ENCODE measurements at regions not wholly inside any gene's neighbourhood (a gene's known extent, or its start where the extent isn't known, plus 50 kb on each side); places are given as distances from the start of the nearest gene placed in this dataset.
"Not testable (repeated sequence)": the region's sequence is repeated elsewhere in the genome, so short reads cannot be mapped to it uniquely, and the experiment has no call there.

DNA sequence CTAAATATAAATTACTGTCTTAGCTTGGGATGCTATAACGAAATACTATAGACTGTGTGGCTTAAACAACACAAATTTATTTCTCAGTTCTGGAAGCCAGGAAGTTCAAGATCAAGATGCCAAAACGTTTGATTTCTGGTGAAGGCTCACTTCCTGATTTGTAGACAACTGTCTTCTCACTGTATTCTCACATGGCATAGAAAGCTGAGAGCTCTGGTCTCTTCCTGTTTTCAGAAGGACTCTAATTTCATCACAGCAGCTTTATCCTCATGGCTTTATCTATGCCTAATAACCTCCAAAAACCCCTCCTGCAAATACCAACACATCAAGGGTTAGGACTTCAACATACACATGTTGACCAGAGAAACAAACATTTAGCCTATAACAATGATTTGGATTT lies 1795.5 kb downstream of the MRPL39 start:
- Histone ChIP-seq H2AFZ (ENCODE audit: insufficient read depth, low read length, poor library complexity) (no peak overlapping the region), H3K4me2 (ENCODE audit: low read length) (no peak overlapping the region), H3K9me3 (ENCODE audit: insufficient read depth, low read depth, low read length) (no peaks in the 10 kb centered on the region), H3K27me3 (ENCODE audit: insufficient read depth, low read length) (no peaks in the 10 kb centered on the region), H3K9ac (ENCODE audit: low read length) (no peak overlapping the region), H2AK5ac (ENCODE audit: low read length) (no peak overlapping the region), H3K14ac (ENCODE audit: low read length) (no peak overlapping the region), H2BK120ac (ENCODE audit: insufficient read depth, low read length, poor library complexity) (no peak overlapping the region), H3K79me2 (ENCODE audit: control insufficient read depth, insufficient read depth, low read length, poor library complexity) (no peaks in the 10 kb centered on the region), H3K4me1 (ENCODE audit: control insufficient read depth in 1 of 2, insufficient read depth in 2 of 2, low read length in 2 of 2) (no peaks in the 10 kb centered on the region), H4K12ac (ENCODE audit: low read depth, low read length) (no peak overlapping the region), H2BK5ac (ENCODE audit: low read depth, low read length, poor library complexity) (no peak overlapping the region), H3K23ac (ENCODE audit: low read length) (no peak overlapping the region), H3K4me3 (ENCODE audit: low read depth, low read length) (no peak overlapping the region), H2BK12ac (ENCODE audit: low read length) (no peak overlapping the region), H3K79me1 (ENCODE audit: low read length) (no peaks in the 10 kb centered on the region), H4K8ac (ENCODE audit: low read depth, low read length) (no peak overlapping the region), H3K18ac (ENCODE audit: low read length) (no peak overlapping the region), H3K27ac (ENCODE audit: low read depth, low read length) (no peak overlapping the region), H4K91ac (ENCODE audit: low read depth, low read length) (no peak overlapping the region), H3K36me3 (ENCODE audit: control insufficient read depth in 1 of 2, insufficient read depth in 2 of 2, low read length in 2 of 2) (no peaks in the 10 kb centered on the region), H3K4ac (ENCODE audit: low read depth, low read length) (no peak overlapping the region)
- WGBS (ENCODE audit: extremely low coverage, insufficient coverage, insufficient read length), result no CpG with 5 or more reads among the region's 2 CpGs
- no peak for DNase-seq

DNA sequence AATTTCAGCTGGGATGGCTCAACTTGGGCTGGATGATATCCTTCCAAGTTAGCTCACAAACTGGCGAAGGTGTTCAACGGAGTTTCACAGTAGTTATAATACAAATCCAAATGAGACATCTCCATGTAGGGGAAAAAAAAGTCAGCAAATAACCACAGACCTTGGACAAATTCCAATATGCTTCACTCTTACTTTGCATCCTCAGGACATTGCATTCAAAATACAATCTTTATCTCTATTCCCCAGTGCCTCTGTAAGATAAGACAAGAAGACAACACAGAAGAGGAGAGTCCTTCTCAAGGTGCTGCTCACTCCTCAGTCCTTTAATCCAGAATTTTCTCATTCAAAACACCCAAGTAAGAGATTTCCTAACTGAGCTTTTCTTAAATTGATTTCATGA lies 1797.7 kb downstream of the MRPL39 start:
- no peak overlapping the region for H2BK5ac ChIP-seq (ENCODE audit: low read depth, low read length, poor library complexity)
- H2BK12ac ChIP-seq (ENCODE audit: low read length), result no peak overlapping the region
- no peak overlapping the region for H3K14ac ChIP-seq (ENCODE audit: low read length)
- no peak overlapping the region for H2AK5ac ChIP-seq (ENCODE audit: low read length)
- no peaks in the 10 kb centered on the region for H3K79me1 ChIP-seq (ENCODE audit: low read length)
- no peak overlapping the region for H2BK120ac ChIP-seq (ENCODE audit: insufficient read depth, low read length, poor library complexity)
- no peak overlapping the region for H4K8ac ChIP-seq (ENCODE audit: low read depth, low read length)
- no peak overlapping the region for H3K4me2 ChIP-seq (ENCODE audit: low read length)
- H3K79me2 ChIP-seq (ENCODE audit: control insufficient read depth, insufficient read depth, low read length, poor library complexity), result no peaks in the 10 kb centered on the region
- H3K27me3 ChIP-seq (ENCODE audit: insufficient read depth, low read length), result no peaks in the 10 kb centered on the region
- H3K27ac ChIP-seq (ENCODE audit: low read depth, low read length), result no peak overlapping the region
- H2AFZ ChIP-seq (ENCODE audit: insufficient read depth, low read length, poor library complexity), result no peak overlapping the region
- WGBS (ENCODE audit: extremely low coverage, insufficient coverage, insufficient read length), result no CpG with 5 or more reads among the region's 2 CpGs
- H3K36me3 ChIP-seq (ENCODE audit: control insufficient read depth in 1 of 2, insufficient read depth in 2 of 2, low read length in 2 of 2), result no peaks in the 10 kb centered on the region
- H3K4me3 ChIP-seq (ENCODE audit: low read depth, low read length), result no peak overlapping the region
- H3K23ac ChIP-seq (ENCODE audit: low read length), result no peak overlapping the region
- no peak overlapping the region for H3K9ac ChIP-seq (ENCODE audit: low read length)
- no peak for DNase-seq
- H3K9me3 ChIP-seq (ENCODE audit: insufficient read depth, low read depth, low read length), result no peaks in the 10 kb centered on the region
- no peak overlapping the region for H4K91ac ChIP-seq (ENCODE audit: low read depth, low read length)
- no peaks in the 10 kb centered on the region for H3K4me1 ChIP-seq (ENCODE audit: control insufficient read depth in 1 of 2, insufficient read depth in 2 of 2, low read length in 2 of 2)
- H4K12ac ChIP-seq (ENCODE audit: low read depth, low read length), result no peak overlapping the region
- H3K18ac ChIP-seq (ENCODE audit: low read length), result no peak overlapping the region
- H3K4ac ChIP-seq (ENCODE audit: low read depth, low read length), result no peak overlapping the region

GRCh38 chr21:23806966-23807548 lies 1800.2 kb downstream of the MRPL39 start:
- no CpG with 5 or more reads among the region's 39 CpGs for WGBS (ENCODE audit: extremely low coverage, insufficient coverage, insufficient read length)
- H3K36me3 ChIP-seq (ENCODE audit: control insufficient read depth in 1 of 2, insufficient read depth in 2 of 2, low read length in 2 of 2); H2BK5ac ChIP-seq (ENCODE audit: low read depth, low read length, poor library complexity); H3K23ac ChIP-seq (ENCODE audit: low read length); H3K9me3 ChIP-seq (ENCODE audit: insufficient read depth, low read depth, low read length); H2BK12ac ChIP-seq (ENCODE audit: low read length); H3K27me3 ChIP-seq (ENCODE audit: insufficient read depth, low read length); H2AFZ ChIP-seq (ENCODE audit: insufficient read depth, low read length, poor library complexity); DNase-seq; H4K8ac ChIP-seq (ENCODE audit: low read depth, low read length); H3K79me1 ChIP-seq (ENCODE audit: low read length); H3K4me2 ChIP-seq (ENCODE audit: low read length); H4K91ac ChIP-seq (ENCODE audit: low read depth, low read length); H3K4ac ChIP-seq (ENCODE audit: low read depth, low read length); H3K4me1 ChIP-seq (ENCODE audit: control insufficient read depth in 1 of 2, insufficient read depth in 2 of 2, low read length in 2 of 2); H3K14ac ChIP-seq (ENCODE audit: low read length); H2AK5ac ChIP-seq (ENCODE audit: low read length); H3K9ac ChIP-seq (ENCODE audit: low read length); H3K4me3 ChIP-seq (ENCODE audit: low read depth, low read length); H3K27ac ChIP-seq (ENCODE audit: low read depth, low read length); H3K18ac ChIP-seq (ENCODE audit: low read length); H3K79me2 ChIP-seq (ENCODE audit: control insufficient read depth, insufficient read depth, low read length, poor library complexity); H4K12ac ChIP-seq (ENCODE audit: low read depth, low read length); H2BK120ac ChIP-seq (ENCODE audit: insufficient read depth, low read length, poor library complexity): not testable (repeated sequence)

DNA sequence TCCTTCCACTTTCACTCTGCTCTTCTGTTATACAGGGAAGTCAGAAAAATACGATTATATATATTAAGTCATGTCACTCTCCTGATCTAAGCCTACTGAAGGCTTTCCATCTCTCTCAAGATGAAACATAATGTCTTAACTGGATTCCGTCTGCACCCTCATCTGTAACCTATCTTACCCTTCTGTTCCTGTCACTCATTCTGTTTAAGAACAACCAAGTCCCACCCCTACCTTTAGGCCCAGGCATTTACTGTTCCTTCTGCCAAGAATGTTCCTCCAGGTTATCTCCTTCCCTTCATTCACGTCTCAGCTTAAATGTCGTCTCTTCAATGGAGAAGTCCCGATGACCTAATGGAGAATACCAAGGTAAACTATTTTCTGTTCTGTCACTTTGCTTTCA lies 1802.4 kb downstream of the MRPL39 start:
- H4K8ac ChIP-seq (ENCODE audit: low read depth, low read length), result no peak overlapping the region
- H3K79me1 ChIP-seq (ENCODE audit: low read length), result no peaks in the 10 kb centered on the region
- H3K9ac ChIP-seq (ENCODE audit: low read length), result no peak overlapping the region
- H2BK5ac ChIP-seq (ENCODE audit: low read depth, low read length, poor library complexity), result no peak overlapping the region
- H2AK5ac ChIP-seq (ENCODE audit: low read length), result no peak overlapping the region
- no peak overlapping the region for H3K4me2 ChIP-seq (ENCODE audit: low read length)
- no peak overlapping the region for H3K4ac ChIP-seq (ENCODE audit: low read depth, low read length)
- no peak overlapping the region for H3K27ac ChIP-seq (ENCODE audit: low read depth, low read length)
- no peak overlapping the region for H2BK12ac ChIP-seq (ENCODE audit: low read length)
- no peak overlapping the region for H3K23ac ChIP-seq (ENCODE audit: low read length)
- H3K36me3 ChIP-seq (ENCODE audit: control insufficient read depth in 1 of 2, insufficient read depth in 2 of 2, low read length in 2 of 2), result no peaks in the 10 kb centered on the region
- WGBS (ENCODE audit: extremely low coverage, insufficient coverage, insufficient read length), result no CpG with 5 or more reads among the region's 5 CpGs
- no peaks in the 10 kb centered on the region for H3K9me3 ChIP-seq (ENCODE audit: insufficient read depth, low read depth, low read length)
- no peaks in the 10 kb centered on the region for H3K79me2 ChIP-seq (ENCODE audit: control insufficient read depth, insufficient read depth, low read length, poor library complexity)
- H3K18ac ChIP-seq (ENCODE audit: low read length), result no peak overlapping the region
- H3K14ac ChIP-seq (ENCODE audit: low read length), result no peak overlapping the region
- DNase-seq, result no peak
- no peaks in the 10 kb centered on the region for H3K4me1 ChIP-seq (ENCODE audit: control insufficient read depth in 1 of 2, insufficient read depth in 2 of 2, low read length in 2 of 2)
- H2AFZ ChIP-seq (ENCODE audit: insufficient read depth, low read length, poor library complexity), result no peak overlapping the region
- no peak overlapping the region for H4K12ac ChIP-seq (ENCODE audit: low read depth, low read length)
- H2BK120ac ChIP-seq (ENCODE audit: insufficient read depth, low read length, poor library complexity), result no peak overlapping the region
- no peaks in the 10 kb centered on the region for H3K27me3 ChIP-seq (ENCODE audit: insufficient read depth, low read length)
- H3K4me3 ChIP-seq (ENCODE audit: low read depth, low read length), result no peak overlapping the region
- H4K91ac ChIP-seq (ENCODE audit: low read depth, low read length), result no peak overlapping the region
